IPS DF 6.9 (cell line): ENCODE measurements at regions not wholly inside any gene's neighbourhood (a gene's known extent, or its start where the extent isn't known, plus 50 kb on each side); places are given as distances from the start of the nearest gene placed in this dataset.

ENCODE experiments used
- DNase-seq: peaks from one replicate; pipeline ENCODE4 v3.0.0-alpha.2; 2013; ENCODE audit warnings: low read depth, low spot score
- H3K27ac ChIP-seq: one replicate; pipeline ENCODE4 v1.5.1; 2013; ENCODE audit warnings: low read length, control low read depth
- H3K27me3 ChIP-seq: 2 replicates; pipeline ENCODE4 v1.6.1; 2013; ENCODE audit warnings: mild to moderate bottlenecking, low read length; ENCODE audit not compliant: control insufficient read depth, insufficient read depth
- H3K36me3 ChIP-seq: 2 replicates; pipeline ENCODE4 v1.6.1; 2013; ENCODE audit warnings: low read length; ENCODE audit not compliant: control insufficient read depth, insufficient read depth
- H3K4me1 ChIP-seq: 2 replicates; pipeline ENCODE4 v1.6.1; 2013; ENCODE audit warnings: low read length; ENCODE audit not compliant: control insufficient read depth, insufficient read depth
- H3K4me3 ChIP-seq: 2 replicates; pipeline ENCODE4 v1.5.1; 2013; ENCODE audit warnings: mild to moderate bottlenecking, low read length
- H3K9me3 ChIP-seq: 2 replicates; pipeline ENCODE4 v1.6.1; 2013; ENCODE audit warnings: low read length, inconsistent platforms; ENCODE audit not compliant: control insufficient read depth, insufficient read depth
- WGBS: extraction: QIAGEN DNeasy Blood & Tissue Kit; methylation state at CpG from one replicate; pipeline ENCODE4 v1.1.7; 2013; ENCODE audit warnings: mixed read lengths, missing lambda C conversion rate; ENCODE audit not compliant: insufficient read length, insufficient coverage; 5-methylcytosine and 5-hydroxymethylcytosine counted together

GRCh38 chr5:86115164-86115563 is 502.6 kb upstream of the COX7C start:
- Histone ChIP-seq H3K4me3 (no peak overlapping the region), H3K27ac (no peak overlapping the region), H3K9me3 (no peaks in the 10 kb centered on the region; the same call in 1 of the 2 replicates), H3K36me3 (no peaks in the 10 kb centered on the region), H3K27me3 (no peaks in the 10 kb centered on the region), H3K4me1 (no peaks in the 10 kb centered on the region)
- WGBS = no CpG with 5 or more reads among the region's 1 CpG
- no peak for DNase-seq

- H3K27ac ChIP-seq = no peak overlapping the region
- H3K27me3 ChIP-seq = no peaks in the 10 kb centered on the region
- H3K4me1 ChIP-seq = no peaks in the 10 kb centered on the region
- no peaks in the 10 kb centered on the region for H3K36me3 ChIP-seq
- H3K9me3 ChIP-seq = no peaks in the 10 kb centered on the region; the same call in 1 of the 2 replicates
- no peak overlapping the region for H3K4me3 ChIP-seq
- WGBS = no CpG with 5 or more reads among the region's 1 CpG
- DNase-seq = no peak
Measured at GRCh38 chr5:86118542-86118941, 499.2 kb upstream of the COX7C start.

- no peak for DNase-seq
- Histone ChIP-seq H3K27me3 (no peaks in the 10 kb centered on the region), H3K4me1 (no peaks in the 10 kb centered on the region), H3K9me3 (no peaks in the 10 kb centered on the region; the same call in 1 of the 2 replicates), H3K4me3 (no peak overlapping the region), H3K27ac (no peak overlapping the region), H3K36me3 (no peaks in the 10 kb centered on the region)
- no CpG with 5 or more reads among the region's 3 CpGs for WGBS
Measured at GRCh38 chr5:86124333-86124732, 493.4 kb upstream of the COX7C start.

GRCh38 chr5:86125731-86126601 is 491.8 kb upstream of the COX7C start:
- no peak overlapping the region for H3K4me3 ChIP-seq
- H3K36me3 ChIP-seq = no peaks in the 10 kb centered on the region
- no peak overlapping the region for H3K27ac ChIP-seq
- H3K4me1 ChIP-seq = no peaks in the 10 kb centered on the region
- no peak for DNase-seq
- H3K27me3 ChIP-seq = no peaks in the 10 kb centered on the region
- no peaks in the 10 kb centered on the region for H3K9me3 ChIP-seq
- no CpG with 5 or more reads among the region's 2 CpGs for WGBS

- H3K4me1 ChIP-seq = no peaks in the 10 kb centered on the region
- no CpG with 5 or more reads among the region's 1 CpG for WGBS
- no peak overlapping the region for H3K27ac ChIP-seq
- H3K4me3 ChIP-seq = no peak overlapping the region
- no peaks in the 10 kb centered on the region for H3K27me3 ChIP-seq
- H3K9me3 ChIP-seq = no peaks in the 10 kb centered on the region
- H3K36me3 ChIP-seq = no peaks in the 10 kb centered on the region
- DNase-seq = no peak
Measured at GRCh38 chr5:86127696-86128095, 490.0 kb upstream of the COX7C start.

- Histone ChIP-seq H3K4me3 (no peak overlapping the region), H3K36me3 (no peaks in the 10 kb centered on the region), H3K27me3 (no peaks in the 10 kb centered on the region), H3K9me3 (no peaks in the 10 kb centered on the region), H3K27ac (no peak overlapping the region), H3K4me1 (no peaks in the 10 kb centered on the region)
- no peak for DNase-seq
Measured at GRCh38 chr5:86129009-86129408, 488.7 kb upstream of the COX7C start.

GRCh38 chr5:86137297-86137696 is 480.4 kb upstream of the COX7C start:
- Histone ChIP-seq H3K4me1 (no peaks in the 10 kb centered on the region), H3K27me3 (no peaks in the 10 kb centered on the region), H3K36me3 (no peaks in the 10 kb centered on the region), H3K27ac (no peak overlapping the region), H3K9me3 (no peaks in the 10 kb centered on the region), H3K4me3 (no peak overlapping the region)
- no CpG with 5 or more reads among the region's 2 CpGs for WGBS
- DNase-seq = no peak

- H3K27me3 ChIP-seq = no peaks in the 10 kb centered on the region
- WGBS = no CpG with 5 or more reads among the region's 3 CpGs
- H3K4me3 ChIP-seq = no peak overlapping the region
Measured at GRCh38 chr5:86143837-86144236, 473.9 kb upstream of the COX7C start.

GRCh38 chr5:86152988-86153560 is 464.7 kb upstream of the COX7C start:
- Histone ChIP-seq H3K4me1 (no peaks in the 10 kb centered on the region), H3K4me3 (no peak overlapping the region), H3K27ac (no peak overlapping the region), H3K27me3 (no peaks in the 10 kb centered on the region), H3K9me3 (no peaks in the 10 kb centered on the region), H3K36me3 (no peaks in the 10 kb centered on the region)
- WGBS = no CpG with 5 or more reads among the region's 3 CpGs
- no peak for DNase-seq

More at GRCh38 chr5:86143837-86144236, 473.9 kb upstream of the COX7C start:
- H3K36me3 ChIP-seq = no peaks in the 10 kb centered on the region
- no peaks in the 10 kb centered on the region for H3K9me3 ChIP-seq
- DNase-seq = no peak
- H3K4me1 ChIP-seq = no peaks in the 10 kb centered on the region
- no peak overlapping the region for H3K27ac ChIP-seq

- no peaks in the 10 kb centered on the region for H3K36me3 ChIP-seq
- no peaks in the 10 kb centered on the region for H3K4me1 ChIP-seq
- no peak overlapping the region for H3K27ac ChIP-seq
- DNase-seq = no peak
- H3K9me3 ChIP-seq = no peaks in the 10 kb centered on the region
- WGBS = no CpG with 5 or more reads among the region's 3 CpGs
- H3K4me3 ChIP-seq = no peak overlapping the region
- H3K27me3 ChIP-seq = no peaks in the 10 kb centered on the region
Measured at GRCh38 chr5:86155796-86156195, 461.9 kb upstream of the COX7C start.

- Histone ChIP-seq H3K36me3 (no peaks in the 10 kb centered on the region), H3K27ac (no peak overlapping the region), H3K9me3 (no peaks in the 10 kb centered on the region; the same call in 1 of the 2 replicates), H3K4me3 (no peak overlapping the region), H3K27me3 (no peaks in the 10 kb centered on the region), H3K4me1 (no peaks in the 10 kb centered on the region)
- no peak for DNase-seq
- WGBS = no CpG with 5 or more reads among the region's 1 CpG
Measured at GRCh38 chr5:86170194-86170593, 447.5 kb upstream of the COX7C start.
